Kidney tubule cell (primary cell): ENCODE measurements at regions not wholly inside any gene's neighbourhood (a gene's known extent, or its start where the extent isn't known, plus 50 kb on each side); places are given as distances from the start of the nearest gene placed in this dataset.

Experiments used
- DNase-seq: peaks from one replicate; pipeline ENCODE4 v3.0.0-alpha.2; 2018; ENCODE audit warnings: low spot score

- no peak for DNase-seq
These were observed 118.2 kb downstream of the TTLL2 start for GRCh38 chr6:167442796-167443680.

GRCh38 chr6:167444602-167445346 is 119.9 kb downstream of the TTLL2 start:
- DNase-seq = no peak

- no peak for DNase-seq
These were observed 120.7 kb downstream of the TTLL2 start for GRCh38 chr6:167445568-167445967.

GRCh38 chr6:167446046-167446445 is 121.2 kb downstream of the TTLL2 start:
- DNase-seq = no peak

GRCh38 chr6:167446971-167447370 is 122.1 kb downstream of the TTLL2 start:
- no peak for DNase-seq

- DNase-seq = no peak
These were observed 123.5 kb downstream of the TTLL2 start for GRCh38 chr6:167448378-167448777.

GRCh38 chr6:167449094-167449861 is 124.4 kb downstream of the TTLL2 start:
- no peak for DNase-seq

GRCh38 chr6:167450626-167451025 is 125.7 kb downstream of the TTLL2 start:
- no peak for DNase-seq

GRCh38 chr6:167452338-167453081 is 127.6 kb downstream of the TTLL2 start:
- DNase-seq = no peak

- no peak for DNase-seq
These were observed 128.2 kb downstream of the TTLL2 start for GRCh38 chr6:167453082-167453446.

- no peak for DNase-seq
These were observed 129.1 kb downstream of the TTLL2 start for GRCh38 chr6:167454003-167454402.

- DNase-seq = no peak
These were observed 130.5 kb downstream of the TTLL2 start for GRCh38 chr6:167455371-167455770.

GRCh38 chr6:167462514-167463312 is 137.8 kb downstream of the TTLL2 start:
- DNase-seq = no peak

GRCh38 chr6:167464177-167464576 is 139.3 kb downstream of the TTLL2 start:
- no peak for DNase-seq

- no peak for DNase-seq
These were observed 140.6 kb downstream of the TTLL2 start for GRCh38 chr6:167465482-167465881.

- no peak for DNase-seq
These were observed 142.4 kb downstream of the TTLL2 start for GRCh38 chr6:167467282-167467681.

GRCh38 chr6:167467793-167468431 is 143.0 kb downstream of the TTLL2 start:
- DNase-seq = no peak

- no peak for DNase-seq
These were observed 144.2 kb downstream of the TTLL2 start for GRCh38 chr6:167469101-167469500.

GRCh38 chr6:167469672-167470071 is 144.8 kb downstream of the TTLL2 start:
- DNase-seq = no peak

GRCh38 chr6:167470101-167470835 is 145.4 kb downstream of the TTLL2 start:
- no peak for DNase-seq
